Adrenal gland (tissue), 5 donors: ENCODE measurements at regions not wholly inside any gene's neighbourhood (a gene's known extent, or its start where the extent isn't known, plus 50 kb on each side); places are given as distances from the start of the nearest gene placed in this dataset.

Experiments used
- CTCF ChIP-seq, 6 experiments: fragments of 450-650 bp in 4 of 6; fragments of 200-600 bp in 2 of 6; sonication (generic) in 1 of 6; IDR thresholded peaks; 1 replicate in 5 of 6; 2 replicates in 1 of 6; pipeline versions ENCODE4 v1.5.1 to v1.8.0; 2016 to 2021; ENCODE audit warnings: antibody characterized with exemption in 6 of 6, mild to moderate bottlenecking in 2 of 6, moderate library complexity in 1 of 6
- POLR2A ChIP-seq, 2 donors: fragments of 450-650 bp; IDR thresholded peaks; one replicate each; pipeline ENCODE4 v1.6.1; 2017; ENCODE audit warnings: antibody characterized with exemption in 2 of 2, mild to moderate bottlenecking in 2 of 2, moderate library complexity in 1 of 2
- donor health status: DM: no; HTN: no; CAD: no.

GRCh38 chr11:37394236-37394870 lies 796.3 kb upstream of the RAG2 start:
- TF ChIP-seq CTCF (IDR thresholded peaks at IDR 0.05) (no peak), POLR2A (IDR thresholded peaks at IDR 0.05) (no peak)
